NCI-H2196 (cell line): ENCODE measurements at regions not wholly inside any gene's neighbourhood (a gene's known extent, or its start where the extent isn't known, plus 50 kb on each side); places are given as distances from the start of the nearest gene placed in this dataset.

Experiments used
- DNase-seq: peaks from one replicate; lab custom pipeline; 2025; ENCODE audit not compliant: unreplicated experiment; lab: John Stamatoyannopoulos, UW

GRCh38 chr1:200354243-200354642 lies 55.6 kb downstream of the ZNF281 start:
- no peak for DNase-seq

GRCh38 chr1:200353232-200353631 lies 56.6 kb downstream of the ZNF281 start:
- DNase-seq: no peak

GRCh38 chr1:200351826-200352549 lies 57.8 kb downstream of the ZNF281 start:
- no peak for DNase-seq

- DNase-seq: no peak
Measured at GRCh38 chr1:200351425-200351824, 58.4 kb downstream of the ZNF281 start.

GRCh38 chr1:200346700-200347099 lies 63.1 kb downstream of the ZNF281 start:
- no peak for DNase-seq

- no peak for DNase-seq
Measured at GRCh38 chr1:200345520-200345919, 64.3 kb downstream of the ZNF281 start.

- DNase-seq: no peak
Measured at GRCh38 chr1:200343874-200344273, 66.0 kb downstream of the ZNF281 start.

GRCh38 chr1:200342511-200343311 lies 67.1 kb downstream of the ZNF281 start:
- DNase-seq: no peak

- DNase-seq: no peak
Measured at GRCh38 chr1:200338451-200338850, 71.4 kb downstream of the ZNF281 start.

- no peak for DNase-seq
Measured at GRCh38 chr1:200337831-200338230, 72.0 kb downstream of the ZNF281 start.

- DNase-seq: no peak
Measured at GRCh38 chr1:200337410-200337809, 72.4 kb downstream of the ZNF281 start.

- DNase-seq: no peak
Measured at GRCh38 chr1:200336901-200337391, 72.9 kb downstream of the ZNF281 start.

GRCh38 chr1:200336101-200336845 lies 73.6 kb downstream of the ZNF281 start:
- DNase-seq: no peak

GRCh38 chr1:200334661-200335256 lies 75.1 kb downstream of the ZNF281 start:
- DNase-seq: no peak

- DNase-seq: no peak
Measured at GRCh38 chr1:200333329-200333728, 76.5 kb downstream of the ZNF281 start.

GRCh38 chr1:200332716-200333115 lies 77.1 kb downstream of the ZNF281 start:
- no peak for DNase-seq

GRCh38 chr1:200330741-200331428 lies 79.0 kb downstream of the ZNF281 start:
- no peak for DNase-seq

GRCh38 chr1:200329208-200329882 lies 80.5 kb downstream of the ZNF281 start:
- DNase-seq: no peak

- DNase-seq: no peak
Measured at GRCh38 chr1:200328379-200328778, 81.5 kb downstream of the ZNF281 start.

- DNase-seq: no peak
Measured at GRCh38 chr1:200323856-200324400, 85.9 kb downstream of the ZNF281 start.
